HG03342 (cell line): ENCODE measurements at regions not wholly inside any gene's neighbourhood (a gene's known extent, or its start where the extent isn't known, plus 50 kb on each side); places are given as distances from the start of the nearest gene placed in this dataset.

Source experiments
- ATAC-seq: cut with Tn5 transposase; IDR thresholded peaks from one replicate; pipeline ENCODE4 v1.9.1; 2021; ENCODE audit warnings: mild to moderate bottlenecking, moderate library complexity; ENCODE audit not compliant: unreplicated experiment

DNA sequence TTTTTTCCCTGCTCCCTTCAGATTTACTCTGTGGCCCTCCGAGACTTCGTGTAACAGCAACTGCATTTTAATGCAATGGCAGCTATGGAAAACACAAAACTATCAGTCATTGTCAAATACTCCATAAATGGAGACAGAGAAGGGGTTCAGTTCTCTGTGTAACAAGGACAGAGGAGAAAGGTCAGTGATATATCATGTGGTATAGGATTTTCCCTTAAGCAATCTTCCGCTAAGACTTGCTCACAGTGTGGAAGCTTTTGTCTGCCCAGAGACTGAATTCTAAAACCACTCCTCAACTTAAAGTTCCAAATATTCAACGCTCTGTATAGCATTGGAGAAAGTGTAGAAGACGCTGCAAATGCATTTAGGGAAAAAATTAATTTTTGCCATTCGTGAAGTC lies 111.3 kb upstream of the EDNRB start:
- ATAC-seq, result no peak

GRCh38 chr13:78028960-78029359 lies 110.3 kb upstream of the EDNRB start:
- ATAC-seq, result no peak

DNA sequence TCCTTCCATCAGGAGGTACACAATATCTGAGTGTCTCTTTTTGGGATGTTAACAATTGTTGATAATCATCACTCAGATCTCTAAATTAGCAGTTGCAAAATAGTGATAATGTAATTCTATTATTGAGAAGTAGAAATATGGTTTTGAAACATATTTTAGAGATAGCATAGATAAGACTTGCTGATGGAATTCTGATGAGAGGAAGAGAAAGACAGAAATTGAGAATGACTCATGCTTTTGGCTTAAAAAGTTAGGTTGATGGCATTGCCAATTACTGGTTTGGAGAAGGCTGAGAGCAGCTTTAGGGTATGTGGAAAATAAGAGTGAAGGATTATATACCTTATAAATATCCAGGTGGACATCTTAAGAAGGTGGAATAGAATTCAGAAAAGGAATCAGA lies 106.4 kb upstream of the EDNRB start:
- ATAC-seq, result no peak

GRCh38 chr13:78022164-78022877 lies 103.7 kb upstream of the EDNRB start:
- peak; percentile 100 for ATAC-seq

- no peak for ATAC-seq
These were observed 102.2 kb upstream of the EDNRB start for GRCh38 chr13:78020861-78021260.

DNA sequence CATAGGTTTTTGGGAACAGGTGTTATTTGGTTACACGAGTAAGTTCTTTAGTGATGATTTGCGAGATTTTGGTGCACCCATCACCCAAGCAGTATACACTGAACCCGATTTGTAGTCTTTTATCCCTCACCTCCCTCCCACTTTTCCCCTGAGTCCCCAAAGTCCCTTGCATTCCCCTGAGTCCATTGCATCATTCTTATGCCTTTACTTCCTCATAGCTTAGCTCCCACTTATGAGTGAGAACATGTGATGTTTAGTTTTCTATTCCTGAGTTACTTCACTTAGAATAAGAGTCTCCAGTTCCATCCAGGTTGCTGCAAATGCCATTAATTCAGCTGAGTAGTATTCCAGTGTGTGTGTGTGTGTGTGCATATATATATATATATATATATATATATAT lies 97.2 kb upstream of the EDNRB start:
- ATAC-seq, result no peak

GRCh38 chr13:78012046-78012445 lies 93.4 kb upstream of the EDNRB start:
- ATAC-seq, result no peak

GRCh38 chr13:78004821-78005220 lies 86.2 kb upstream of the EDNRB start:
- ATAC-seq, result no peak

DNA sequence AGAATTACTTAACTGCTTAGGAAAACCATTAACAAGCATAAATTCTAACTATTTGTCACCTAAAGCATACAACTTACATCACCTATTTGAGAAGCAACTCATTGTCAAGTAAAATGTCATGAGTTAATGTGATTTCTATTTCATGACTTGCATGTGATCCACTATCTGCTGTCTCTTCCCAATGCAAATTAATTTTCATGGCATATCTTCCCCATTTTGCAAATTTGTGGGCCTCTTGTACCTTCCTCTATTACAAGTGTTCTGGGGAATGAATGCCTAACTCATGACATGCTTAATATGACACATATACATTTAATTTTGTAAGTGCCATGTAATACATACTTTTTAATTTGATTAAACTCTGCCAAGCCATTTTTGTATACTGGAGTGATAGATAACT lies 81.1 kb upstream of the EDNRB start:
- ATAC-seq, result no peak

DNA sequence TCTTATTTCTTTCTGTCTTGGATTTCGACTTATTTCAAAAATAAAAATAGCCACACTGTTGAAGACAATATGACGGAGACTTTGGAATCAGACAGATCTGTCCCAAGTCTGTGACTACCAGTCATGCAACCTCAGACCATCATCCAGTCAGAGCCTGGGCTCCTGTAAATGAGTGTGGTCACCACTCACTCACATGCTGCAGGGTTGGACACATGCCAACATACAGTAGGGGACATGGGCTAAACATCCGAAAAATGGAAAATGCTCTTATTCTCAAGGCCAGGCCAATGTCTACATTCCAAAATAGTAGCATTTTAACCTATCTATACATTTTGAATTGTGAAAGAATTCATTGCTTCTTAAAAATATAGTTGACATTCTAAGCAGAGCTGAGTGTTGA lies 75.5 kb upstream of the EDNRB start:
- ATAC-seq, result no peak

- ATAC-seq, result no peak
These were observed 72.4 kb upstream of the EDNRB start for GRCh38 chr13:77991003-77991402.

DNA sequence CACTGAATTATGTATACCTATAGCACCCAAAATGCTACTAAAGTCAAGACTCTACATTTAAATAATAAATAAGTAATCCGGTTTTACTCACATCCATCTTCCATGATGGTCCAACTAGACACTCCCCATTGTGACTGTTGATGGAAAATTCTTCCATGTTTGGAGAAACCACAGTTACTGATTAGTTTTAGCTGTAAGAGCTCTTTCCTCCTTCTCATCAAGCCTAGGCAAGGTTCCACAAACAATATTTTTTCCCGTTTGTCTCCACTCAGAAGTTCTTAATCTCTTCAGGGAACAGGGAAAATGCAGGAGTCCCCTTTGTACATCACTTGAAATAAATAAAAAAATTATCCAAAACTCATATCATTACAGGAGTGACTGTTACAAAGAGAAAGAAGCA lies 70.7 kb upstream of the EDNRB start:
- ATAC-seq, result no peak

GRCh38 chr13:77988355-77988754 lies 69.7 kb upstream of the EDNRB start:
- no peak for ATAC-seq

DNA sequence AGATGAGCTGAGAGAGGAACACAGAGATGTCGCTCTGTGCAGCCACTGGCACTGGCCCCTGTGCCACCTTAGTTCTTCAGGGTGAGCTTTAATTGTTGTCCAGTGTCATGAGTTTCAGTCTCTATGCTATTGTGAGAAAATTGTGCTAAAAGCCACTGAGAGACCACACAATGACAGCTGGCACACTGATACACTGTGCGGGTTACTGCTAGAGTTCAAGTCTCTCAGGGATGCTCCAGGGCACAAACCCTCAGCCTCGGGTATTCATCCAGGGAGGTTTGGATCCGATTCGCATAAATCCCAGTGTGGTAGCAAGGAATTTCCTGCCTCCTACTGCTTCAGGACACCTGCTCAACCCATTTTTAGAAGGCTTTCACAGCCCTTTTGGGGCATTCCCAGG lies 68.1 kb upstream of the EDNRB start:
- no peak for ATAC-seq

GRCh38 chr13:77985866-77986636 lies 67.4 kb upstream of the EDNRB start:
- no peak for ATAC-seq

- no peak for ATAC-seq
These were observed 62.8 kb upstream of the EDNRB start for GRCh38 chr13:77981281-77981881.

GRCh38 chr13:77980592-77980991 lies 62.0 kb upstream of the EDNRB start:
- ATAC-seq, result no peak

DNA sequence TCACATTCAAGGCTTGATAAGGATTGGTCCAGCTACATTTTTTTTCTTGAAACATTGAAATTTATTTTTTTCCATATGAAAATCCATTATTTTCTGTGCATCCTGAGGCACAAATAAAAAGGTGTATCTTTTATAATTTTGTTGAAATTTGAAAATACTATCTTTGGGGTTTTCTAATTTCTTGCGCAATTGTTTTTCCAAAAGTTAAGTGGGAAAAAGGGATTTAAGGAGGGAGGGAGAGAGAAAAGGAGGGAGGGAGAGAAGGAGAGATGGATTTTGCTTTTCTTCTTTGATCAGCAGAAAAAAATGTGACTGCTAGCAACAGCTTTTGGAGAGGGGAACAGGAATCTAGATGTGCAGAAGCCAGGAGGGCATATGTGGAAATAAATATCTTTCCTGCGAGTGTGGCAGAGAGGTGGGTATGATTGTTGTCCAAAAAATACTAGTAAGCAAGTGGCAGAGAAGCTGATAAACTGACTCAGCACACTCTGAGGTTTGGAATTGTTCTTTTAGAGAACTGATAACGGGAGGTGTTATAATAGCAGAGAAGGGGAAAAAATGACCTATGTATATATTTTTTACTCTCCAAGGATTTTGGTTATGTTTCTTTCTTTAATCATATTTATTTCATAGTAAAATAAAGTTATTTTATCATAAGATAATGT lies 61.2 kb upstream of the EDNRB start:
- no peak for ATAC-seq

DNA sequence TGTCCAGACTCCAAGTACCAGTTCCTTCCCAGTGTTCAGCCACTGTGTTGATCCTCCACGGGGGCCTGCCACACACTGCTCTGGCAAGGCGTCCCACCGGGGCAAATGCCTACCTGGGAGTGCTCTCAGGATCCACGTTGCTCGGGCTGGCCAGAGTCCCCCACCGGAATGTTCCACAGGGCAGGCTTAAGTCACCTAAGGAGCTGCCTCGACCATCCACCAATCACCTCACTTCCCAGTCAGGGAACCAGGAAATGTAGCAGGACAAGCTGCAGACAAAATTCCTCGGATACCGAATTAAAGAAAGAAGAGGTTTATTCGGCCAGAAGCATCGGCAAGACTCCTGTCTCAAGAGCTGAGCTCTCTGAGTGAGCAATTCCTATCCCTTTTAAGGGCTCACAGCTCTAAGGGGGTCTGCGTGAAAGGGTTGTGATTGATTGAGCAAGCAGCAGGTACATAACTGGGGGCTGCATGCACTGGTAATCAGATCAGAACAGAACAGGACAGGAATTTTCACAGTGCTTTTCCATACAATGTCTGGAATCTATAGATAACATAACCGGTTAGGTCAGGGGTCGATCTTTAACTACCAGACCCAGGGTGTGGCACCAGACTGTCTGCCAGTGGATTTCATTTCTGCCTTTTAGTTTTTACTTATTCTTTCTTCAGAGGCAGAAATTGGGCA lies 56.9 kb upstream of the EDNRB start:
- no peak for ATAC-seq

- ATAC-seq, result no peak
These were observed 50.7 kb upstream of the EDNRB start for GRCh38 chr13:77969299-77969698.
